Sigmoid colon (tissue), 6 donors: ENCODE measurements at regions not wholly inside any gene's neighbourhood (a gene's known extent, or its start where the extent isn't known, plus 50 kb on each side); places are given as distances from the start of the nearest gene placed in this dataset.

Source experiments
- DNase-seq: peaks from one replicate; pipeline ENCODE4 v3.0.0-alpha.2; 2019
- H3K27ac ChIP-seq, 4 donors: fragments of 200-600 bp; sonication (generic); one replicate each; pipeline ENCODE4 v1.5.1; 2016 to 2019; ENCODE audit warnings: mild to moderate bottlenecking in 1 of 4
- H3K27me3 ChIP-seq, 3 donors: fragments of 200-600 bp; sonication (generic); one replicate each; pipeline ENCODE4 v1.5.1; 2019; ENCODE audit warnings: mild to moderate bottlenecking in 1 of 3
- H3K36me3 ChIP-seq, 4 donors: fragments of 200-600 bp; sonication (generic); one replicate each; pipeline ENCODE4 v1.5.1; 2016 to 2019
- H3K4me1 ChIP-seq, 4 donors: fragments of 200-600 bp; sonication (generic); one replicate each; pipeline ENCODE4 v1.5.1; 2017 to 2019
- H3K4me3 ChIP-seq, 4 donors: fragments of 200-600 bp; sonication (generic); one replicate each; pipeline ENCODE4 v1.5.1; 2017 to 2019; ENCODE audit warnings: mild to moderate bottlenecking in 2 of 4, moderate library complexity in 1 of 4
- H3K9me3 ChIP-seq, 4 donors: fragments of 200-600 bp in 3 of 4; sonication (generic) in 3 of 4; one replicate each; pipeline versions ENCODE4 v1.5.1 to v1.6.1; 2013 to 2019
- EP300 ChIP-seq, 4 donors: sonication (generic); formaldehyde crosslinking; IDR thresholded peaks; one replicate each; pipeline ENCODE4 v1.6.1; 2017; ENCODE audit warnings: antibody characterized with exemption in 4 of 4
- POLR2A ChIP-seq, 2 donors: fragments of 450-650 bp; IDR thresholded peaks; one replicate each; pipeline ENCODE4 v1.6.1; 2016; ENCODE audit warnings: antibody characterized with exemption in 2 of 2, mild to moderate bottlenecking in 2 of 2, moderate library complexity in 2 of 2
- POLR2AphosphoS5 ChIP-seq, 4 donors: sonication (generic); formaldehyde crosslinking; IDR thresholded peaks; one replicate each; pipeline ENCODE4 v1.6.1; 2017; ENCODE audit warnings: antibody characterized with exemption in 4 of 4
- WGBS, 2 donors: extraction: QIAGEN DNeasy Blood & Tissue Kit; methylation state at CpG; one replicate each; pipeline ENCODE4 v1.1.7; 2013; 5-methylcytosine and 5-hydroxymethylcytosine counted together
- intact Hi-C: fragments of 100-400 bp; cut with DNase I; formaldehyde crosslinking; loops from one replicate; pipeline ENCODE4 v1.15.1; 2023
- TF ChIP-seq, protein P1 (sequence below), 4 experiments: fragments of 450-650 bp in 3 of 4; fragments of 200-600 bp in 1 of 4; IDR thresholded peaks; one replicate each; pipeline ENCODE4 v1.5.1; 2016 to 2019; ENCODE audit warnings: antibody characterized with exemption in 4 of 4, mild to moderate bottlenecking in 3 of 4, moderate library complexity in 2 of 4
- donor health status: healthy with polysubstance abuse.
- donor health status: healthy.

DNA sequence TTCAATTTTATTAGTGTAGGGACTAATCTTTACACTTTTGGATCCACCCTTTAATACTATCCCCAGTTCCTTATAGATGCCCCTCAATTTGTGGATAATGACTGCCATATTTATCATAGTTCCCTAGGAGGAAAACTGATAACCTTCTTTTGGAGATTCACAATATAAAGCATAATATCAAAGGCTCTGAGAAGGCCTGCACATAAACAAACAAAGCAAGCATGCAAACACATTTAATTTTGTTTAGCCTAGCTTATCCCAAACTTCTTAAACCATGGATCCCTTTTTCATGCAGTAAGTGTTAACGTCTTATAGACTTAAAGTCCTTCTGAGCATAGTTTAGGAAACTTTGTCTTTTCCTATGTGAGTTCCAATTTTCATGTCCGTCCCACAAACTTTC, 290.4 kb upstream of the TBX3 start:
- Histone ChIP-seq H3K4me1 (no peaks in the 10 kb centered on the region), H3K36me3 (no peaks in the 10 kb centered on the region), H3K4me3 (no peak overlapping the region), H3K27ac (no peak overlapping the region), H3K9me3 (no peaks in the 10 kb centered on the region), H3K27me3 (no peaks in the 10 kb centered on the region)
- intact Hi-C loops, result no loop called here
- WGBS, 2 donors, result 80 to 84% methylated on average over 2 of the region's 2 CpGs
- no peak for TF ChIP-seq EP300 (IDR thresholded peaks at IDR 0.05)
- TF ChIP-seq POLR2A (IDR thresholded peaks at IDR 0.05), result no peak
- TF ChIP-seq, protein P1, sequence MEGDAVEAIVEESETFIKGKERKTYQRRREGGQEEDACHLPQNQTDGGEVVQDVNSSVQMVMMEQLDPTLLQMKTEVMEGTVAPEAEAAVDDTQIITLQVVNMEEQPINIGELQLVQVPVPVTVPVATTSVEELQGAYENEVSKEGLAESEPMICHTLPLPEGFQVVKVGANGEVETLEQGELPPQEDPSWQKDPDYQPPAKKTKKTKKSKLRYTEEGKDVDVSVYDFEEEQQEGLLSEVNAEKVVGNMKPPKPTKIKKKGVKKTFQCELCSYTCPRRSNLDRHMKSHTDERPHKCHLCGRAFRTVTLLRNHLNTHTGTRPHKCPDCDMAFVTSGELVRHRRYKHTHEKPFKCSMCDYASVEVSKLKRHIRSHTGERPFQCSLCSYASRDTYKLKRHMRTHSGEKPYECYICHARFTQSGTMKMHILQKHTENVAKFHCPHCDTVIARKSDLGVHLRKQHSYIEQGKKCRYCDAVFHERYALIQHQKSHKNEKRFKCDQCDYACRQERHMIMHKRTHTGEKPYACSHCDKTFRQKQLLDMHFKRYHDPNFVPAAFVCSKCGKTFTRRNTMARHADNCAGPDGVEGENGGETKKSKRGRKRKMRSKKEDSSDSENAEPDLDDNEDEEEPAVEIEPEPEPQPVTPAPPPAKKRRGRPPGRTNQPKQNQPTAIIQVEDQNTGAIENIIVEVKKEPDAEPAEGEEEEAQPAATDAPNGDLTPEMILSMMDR (IDR thresholded peaks at IDR 0.05), result no peak
- TF ChIP-seq POLR2AphosphoS5 (IDR thresholded peaks at IDR 0.05), result no peak
- DNase-seq, result no peak

DNA sequence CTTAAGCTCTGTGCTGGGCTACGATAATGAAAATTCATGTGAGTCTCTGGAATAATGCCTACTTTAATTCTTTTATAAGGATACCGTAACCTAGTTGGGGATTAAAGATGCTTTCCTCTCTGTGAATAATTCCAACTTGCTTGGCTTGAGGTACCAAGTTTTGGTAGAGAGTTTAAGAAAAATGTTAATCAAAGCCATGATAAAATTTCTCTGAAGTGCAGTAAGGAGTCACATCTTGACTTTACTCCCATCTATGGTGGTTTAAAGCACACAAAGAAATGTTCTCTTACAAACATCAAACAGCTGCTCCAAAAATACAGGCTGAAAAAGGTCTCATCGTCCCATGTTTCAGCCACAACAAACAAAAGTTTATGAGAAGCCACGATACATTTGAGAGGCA, 284.8 kb upstream of the TBX3 start:
- H3K27me3 ChIP-seq, result no peaks in the 10 kb centered on the region
- H3K27ac ChIP-seq, result no peak overlapping the region
- WGBS, 2 donors, result 73 to 78% methylated on average over 4 of the region's 4 CpGs
- no peak for DNase-seq
- no peaks in the 10 kb centered on the region for H3K9me3 ChIP-seq
- intact Hi-C loops, result no loop called here
- TF ChIP-seq POLR2AphosphoS5 (IDR thresholded peaks at IDR 0.05), result no peak
- TF ChIP-seq POLR2A (IDR thresholded peaks at IDR 0.05), result no peak
- TF ChIP-seq, protein P1 (IDR thresholded peaks at IDR 0.05), result no peak
- TF ChIP-seq EP300 (IDR thresholded peaks at IDR 0.05), result no peak
- H3K36me3 ChIP-seq, result no peaks in the 10 kb centered on the region
- no peaks in the 10 kb centered on the region for H3K4me1 ChIP-seq
- no peak overlapping the region for H3K4me3 ChIP-seq

DNA sequence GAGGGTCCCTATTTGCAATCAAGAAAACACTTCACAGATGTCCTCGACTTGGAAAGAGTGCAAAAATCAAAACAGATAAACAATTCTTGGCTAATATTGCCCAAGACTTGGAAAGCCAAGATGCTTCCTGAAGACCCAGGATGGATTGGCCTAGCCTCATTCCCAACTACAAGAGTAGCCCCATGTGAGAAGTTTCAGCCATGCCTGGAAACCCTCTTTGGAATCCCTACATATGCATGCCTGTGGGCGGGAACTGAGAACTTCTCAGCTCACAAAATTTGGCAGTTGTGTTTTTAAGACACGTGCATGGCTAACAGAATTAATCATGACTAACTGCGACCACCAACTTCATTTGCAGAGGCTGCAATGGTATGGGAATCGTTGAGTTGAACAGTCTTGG, 283.2 kb upstream of the TBX3 start:
- Histone ChIP-seq H3K27ac (no peak overlapping the region), H3K27me3 (no peaks in the 10 kb centered on the region), H3K9me3 (no peaks in the 10 kb centered on the region), H3K36me3 (no peaks in the 10 kb centered on the region), H3K4me3 (no peak overlapping the region), H3K4me1 (no peaks in the 10 kb centered on the region)
- 81 to 86% methylated on average over 5 of the region's 5 CpGs for whole genome bisulfite sequencing, 2 donors
- intact Hi-C loops, result no loop called here
- TF ChIP-seq POLR2A (IDR thresholded peaks at IDR 0.05) (no peak), EP300 (IDR thresholded peaks at IDR 0.05) (no peak), POLR2AphosphoS5 (IDR thresholded peaks at IDR 0.05) (no peak)
- TF ChIP-seq, protein P1 (IDR thresholded peaks at IDR 0.05), result no peak
- DNase-seq, result no peak

DNA sequence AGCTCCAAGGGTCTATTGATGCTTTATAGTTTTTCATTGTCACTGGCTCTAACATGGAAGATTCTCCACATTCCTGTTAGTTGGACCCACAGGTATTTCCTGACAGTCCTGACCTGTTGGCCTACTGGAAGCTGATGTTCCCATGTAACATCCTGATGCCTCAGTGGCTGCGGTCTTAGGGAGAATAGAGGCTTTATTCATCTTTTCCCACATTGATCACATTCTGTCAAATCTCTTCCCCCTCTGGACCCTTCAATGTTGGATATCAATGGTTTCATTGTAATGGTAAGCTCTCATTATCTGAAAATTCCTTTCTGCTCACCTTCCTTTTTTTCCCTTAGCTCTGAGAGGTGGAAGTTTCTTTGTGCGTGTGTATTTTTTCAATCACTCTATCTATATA, 280.9 kb upstream of the TBX3 start:
- intact Hi-C loops, result no loop called here
- Histone ChIP-seq H3K27ac (no peak overlapping the region), H3K9me3 (no peaks in the 10 kb centered on the region), H3K36me3 (no peaks in the 10 kb centered on the region), H3K27me3 (no peaks in the 10 kb centered on the region), H3K4me1 (no peaks in the 10 kb centered on the region), H3K4me3 (no peak overlapping the region)
- WGBS, 2 donors, result 93 to 96% methylated on average over 2 of the region's 2 CpGs
- DNase-seq, result no peak
- TF ChIP-seq EP300 (IDR thresholded peaks at IDR 0.05) (no peak), POLR2A (IDR thresholded peaks at IDR 0.05) (no peak), POLR2AphosphoS5 (IDR thresholded peaks at IDR 0.05) (no peak)
- TF ChIP-seq, protein P1 (IDR thresholded peaks at IDR 0.05), result no peak

DNA sequence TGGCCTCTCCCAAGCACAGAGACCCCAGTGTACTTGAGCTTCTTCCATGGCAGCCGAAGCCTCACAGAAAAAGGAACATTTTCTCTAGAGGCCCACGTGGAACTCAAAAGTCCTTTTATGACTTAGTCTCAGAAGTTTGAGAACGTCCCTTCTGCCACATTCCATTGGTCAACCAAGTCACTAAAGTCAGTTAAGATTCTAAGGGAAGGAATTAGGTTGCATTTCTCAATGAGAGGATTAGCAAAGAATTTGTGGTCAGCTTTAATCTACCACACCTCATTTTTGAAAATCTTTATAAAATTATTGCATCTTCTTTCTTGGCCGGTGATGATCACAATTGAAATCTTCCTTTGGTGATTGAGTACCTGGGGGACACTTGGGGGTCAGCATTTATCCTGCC, 279.9 kb upstream of the TBX3 start:
- intact Hi-C loops, result no loop called here
- H3K27ac ChIP-seq, result no peak overlapping the region
- no peaks in the 10 kb centered on the region for H3K36me3 ChIP-seq
- WGBS, 2 donors, result 90 to 92% methylated on average over 4 of the region's 4 CpGs
- H3K9me3 ChIP-seq, result no peaks in the 10 kb centered on the region
- TF ChIP-seq POLR2A (IDR thresholded peaks at IDR 0.05), result no peak
- TF ChIP-seq POLR2AphosphoS5 (IDR thresholded peaks at IDR 0.05), result no peak
- TF ChIP-seq, protein P1 (IDR thresholded peaks at IDR 0.05), result no peak
- no peak for TF ChIP-seq EP300 (IDR thresholded peaks at IDR 0.05)
- H3K27me3 ChIP-seq, result no peaks in the 10 kb centered on the region
- DNase-seq, result no peak
- H3K4me3 ChIP-seq, result no peak overlapping the region
- H3K4me1 ChIP-seq, result no peaks in the 10 kb centered on the region
